ENCODE measurements at regions not wholly inside any gene's neighbourhood (a gene's known extent, or its start where the extent isn't known, plus 50 kb on each side); places are given as distances from the start of the nearest gene placed in this dataset.
A peak's percentile ranks its signal among the peaks of the same experiment; 100 is the strongest.

GRCh38 chr6:4692664-4693063 lies 83.5 kb upstream of the CDYL start:
- no peaks in the 10 kb centered on the region for H3K27me3 ChIP-seq
- H3K36me3 ChIP-seq (replicated peaks in 1 of 2): no peaks in the 10 kb centered on the region
- H3K4me1 ChIP-seq (replicated peaks in 1 of 2): peaks cover 0 to 7% of the 10 kb centered on the region in 2 donors
- WGBS, 4 donors: 87 to 93% (median 92%) methylated on average over 3 of the region's 3 CpGs
- no peak overlapping the region for H3K4me3 ChIP-seq
- H3K9me3 ChIP-seq (replicated peaks in 1 of 3): peaks cover 0 to 8% (median 0%) of the 10 kb centered on the region in 3 donors
- DNase-seq: no peak
- intact Hi-C loops (cut with DNase I): no loop called here
- no peak overlapping the region for H3K27ac ChIP-seq
- no peak for TF ChIP-seq CTCF (IDR thresholded peaks at IDR 0.05)
- TF ChIP-seq POLR2A (IDR thresholded peaks at IDR 0.05): no peak

GRCh38 chr6:4687989-4688947 lies 87.9 kb upstream of the CDYL start:
- DNase-seq: peak; percentile 36 to 74 (median 59)
- H3K4me3 ChIP-seq: peak overlapping the region in 1 of 4 donors; percentile 38
- peak overlapping the region in 4 of 5 donors; percentile 43 to 62 (median 58) for H3K27ac ChIP-seq
- no peaks in the 10 kb centered on the region for H3K27me3 ChIP-seq
- TF ChIP-seq POLR2A (IDR thresholded peaks at IDR 0.05) (no peak), CTCF (IDR thresholded peaks at IDR 0.05) (no peak)
- no peaks in the 10 kb centered on the region for H3K36me3 ChIP-seq (replicated peaks in 1 of 2)
- peaks cover 0 to 8% (median 0%) of the 10 kb centered on the region in 3 donors for H3K9me3 ChIP-seq (replicated peaks in 1 of 3)
- 54 to 59% (median 57%) methylated on average over 14 of the region's 14 CpGs for WGBS, 4 donors
- intact Hi-C loops (cut with DNase I): no loop called here
- H3K4me1 ChIP-seq (replicated peaks in 1 of 2): peaks cover 0 to 8% of the 10 kb centered on the region in 2 donors

- H3K4me1 ChIP-seq (replicated peaks in 1 of 2): peaks cover 0 to 8% of the 10 kb centered on the region in 2 donors
- intact Hi-C loops (cut with DNase I): no loop called here
- H3K27ac ChIP-seq: peak overlapping the region in 2 of 5 donors; percentile 18 to 62
- no peak overlapping the region for H3K4me3 ChIP-seq
- no peaks in the 10 kb centered on the region for H3K36me3 ChIP-seq (replicated peaks in 1 of 2)
- DNase-seq: no peak
- no peak for TF ChIP-seq POLR2A (IDR thresholded peaks at IDR 0.05)
- no peak for TF ChIP-seq CTCF (IDR thresholded peaks at IDR 0.05)
- no peaks in the 10 kb centered on the region for H3K27me3 ChIP-seq
- H3K9me3 ChIP-seq (replicated peaks in 1 of 3): peaks cover 0 to 2% (median 0%) of the 10 kb centered on the region in 3 donors
These were observed 88.6 kb upstream of the CDYL start for GRCh38 chr6:4687656-4687988.

- Histone ChIP-seq H3K4me3 (no peak overlapping the region), H3K4me1 (replicated peaks in 1 of 2) (no peaks in the 10 kb centered on the region), H3K27ac (no peak overlapping the region), H3K27me3 (no peaks in the 10 kb centered on the region), H3K9me3 (replicated peaks in 1 of 3) (no peaks in the 10 kb centered on the region), H3K36me3 (replicated peaks in 1 of 2) (no peaks in the 10 kb centered on the region)
- TF ChIP-seq POLR2A (IDR thresholded peaks at IDR 0.05): no peak
- no peak for TF ChIP-seq CTCF (IDR thresholded peaks at IDR 0.05)
- 77 to 86% (median 81%) methylated on average over 10 of the region's 10 CpGs for WGBS, 4 donors
- intact Hi-C loops (cut with DNase I): no loop called here
- no peak for DNase-seq
These were observed 93.6 kb upstream of the CDYL start for GRCh38 chr6:4682431-4683097.

Measured in adrenal gland (tissue), 9 donors.